C4-2B (cell line): ENCODE measurements at regions not wholly inside any gene's neighbourhood (a gene's known extent, or its start where the extent isn't known, plus 50 kb on each side); places are given as distances from the start of the nearest gene placed in this dataset.

Source experiments
- ZFX ChIP-seq: fragments of 450-650 bp; IDR thresholded peaks from 2 replicates; pipeline ENCODE4 v1.6.1; 2017
- TF ChIP-seq, protein P1 (sequence below): fragments of 450-650 bp; conservative IDR thresholded peaks from 2 replicates; pipeline ENCODE4 v1.5.1; 2017; ENCODE audit warnings: mild to moderate bottlenecking

DNA sequence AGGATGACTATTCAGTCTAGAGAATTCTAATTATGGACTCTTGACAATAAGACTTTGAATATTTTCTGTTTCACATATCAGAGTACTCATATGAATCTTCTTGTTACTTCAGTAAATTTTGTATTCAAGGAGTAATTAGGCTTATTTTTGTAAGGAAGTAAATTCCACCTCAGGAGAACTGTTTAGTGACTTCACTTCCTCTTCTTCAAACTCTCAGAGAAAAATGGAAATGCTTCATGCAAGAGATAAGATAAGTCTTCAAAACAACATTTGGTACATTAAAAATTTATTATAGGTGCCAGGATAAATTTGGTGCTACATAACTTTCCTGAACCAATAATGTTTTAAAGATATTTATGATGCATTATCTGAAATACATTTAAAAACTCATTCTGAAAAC lies 1421.9 kb downstream of the PCDH7 start:
- TF ChIP-seq, protein P1, sequence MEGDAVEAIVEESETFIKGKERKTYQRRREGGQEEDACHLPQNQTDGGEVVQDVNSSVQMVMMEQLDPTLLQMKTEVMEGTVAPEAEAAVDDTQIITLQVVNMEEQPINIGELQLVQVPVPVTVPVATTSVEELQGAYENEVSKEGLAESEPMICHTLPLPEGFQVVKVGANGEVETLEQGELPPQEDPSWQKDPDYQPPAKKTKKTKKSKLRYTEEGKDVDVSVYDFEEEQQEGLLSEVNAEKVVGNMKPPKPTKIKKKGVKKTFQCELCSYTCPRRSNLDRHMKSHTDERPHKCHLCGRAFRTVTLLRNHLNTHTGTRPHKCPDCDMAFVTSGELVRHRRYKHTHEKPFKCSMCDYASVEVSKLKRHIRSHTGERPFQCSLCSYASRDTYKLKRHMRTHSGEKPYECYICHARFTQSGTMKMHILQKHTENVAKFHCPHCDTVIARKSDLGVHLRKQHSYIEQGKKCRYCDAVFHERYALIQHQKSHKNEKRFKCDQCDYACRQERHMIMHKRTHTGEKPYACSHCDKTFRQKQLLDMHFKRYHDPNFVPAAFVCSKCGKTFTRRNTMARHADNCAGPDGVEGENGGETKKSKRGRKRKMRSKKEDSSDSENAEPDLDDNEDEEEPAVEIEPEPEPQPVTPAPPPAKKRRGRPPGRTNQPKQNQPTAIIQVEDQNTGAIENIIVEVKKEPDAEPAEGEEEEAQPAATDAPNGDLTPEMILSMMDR, result no peak
- TF ChIP-seq ZFX, result no peak
